ENCODE measurements at regions not wholly inside any gene's neighbourhood (a gene's known extent, or its start where the extent isn't known, plus 50 kb on each side); places are given as distances from the start of the nearest gene placed in this dataset.

DNA sequence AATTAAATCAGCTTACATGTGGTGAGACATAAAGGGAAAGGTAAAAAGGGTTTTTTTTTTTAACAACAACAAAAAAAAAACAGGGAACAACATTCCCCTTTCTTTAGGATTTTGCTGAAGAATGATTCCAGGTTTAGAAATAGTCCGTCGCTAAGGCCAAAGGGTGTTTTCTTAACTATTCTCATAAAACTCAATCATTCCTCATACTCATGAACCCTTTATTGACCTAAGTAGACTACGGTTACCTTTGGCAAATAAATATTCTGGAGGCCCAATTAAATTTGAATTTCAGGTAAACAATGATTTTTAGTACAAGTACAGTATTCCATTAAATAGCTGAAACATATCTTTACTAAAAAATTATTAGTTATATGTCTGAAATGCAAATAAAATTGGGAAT is 55.6 kb upstream of the CCNG1 start:
- TF ChIP-seq, protein P1, sequence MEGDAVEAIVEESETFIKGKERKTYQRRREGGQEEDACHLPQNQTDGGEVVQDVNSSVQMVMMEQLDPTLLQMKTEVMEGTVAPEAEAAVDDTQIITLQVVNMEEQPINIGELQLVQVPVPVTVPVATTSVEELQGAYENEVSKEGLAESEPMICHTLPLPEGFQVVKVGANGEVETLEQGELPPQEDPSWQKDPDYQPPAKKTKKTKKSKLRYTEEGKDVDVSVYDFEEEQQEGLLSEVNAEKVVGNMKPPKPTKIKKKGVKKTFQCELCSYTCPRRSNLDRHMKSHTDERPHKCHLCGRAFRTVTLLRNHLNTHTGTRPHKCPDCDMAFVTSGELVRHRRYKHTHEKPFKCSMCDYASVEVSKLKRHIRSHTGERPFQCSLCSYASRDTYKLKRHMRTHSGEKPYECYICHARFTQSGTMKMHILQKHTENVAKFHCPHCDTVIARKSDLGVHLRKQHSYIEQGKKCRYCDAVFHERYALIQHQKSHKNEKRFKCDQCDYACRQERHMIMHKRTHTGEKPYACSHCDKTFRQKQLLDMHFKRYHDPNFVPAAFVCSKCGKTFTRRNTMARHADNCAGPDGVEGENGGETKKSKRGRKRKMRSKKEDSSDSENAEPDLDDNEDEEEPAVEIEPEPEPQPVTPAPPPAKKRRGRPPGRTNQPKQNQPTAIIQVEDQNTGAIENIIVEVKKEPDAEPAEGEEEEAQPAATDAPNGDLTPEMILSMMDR (IDR thresholded peaks at IDR 0.05), result no peak
- TF ChIP-seq POLR2A (IDR thresholded peaks at IDR 0.05), result no peak
- no peak for TF ChIP-seq EP300 (IDR thresholded peaks at IDR 0.05)
